GM12878 (cell line): ENCODE measurements at regions not wholly inside any gene's neighbourhood (a gene's known extent, or its start where the extent isn't known, plus 50 kb on each side); places are given as distances from the start of the nearest gene placed in this dataset.

Experiments used
- ATAC-seq: fragments of 200-7000 bp; cut with Tn5 transposase; 3 replicates; pipeline ENCODE4 v1.9.1; 2020; ENCODE audit warnings: mild to moderate bottlenecking, moderate library complexity
- BruUV-seq: library from RNA; stranded (reverse); fragments of 400-500 nt; replicated peaks from 2 replicates; lab custom pipeline; 2021; lab: Mats Ljungman, UMichigan
- CTCF ChIA-PET: fragments of 300-600 bp; sonication (Branson Sonifier 250); formaldehyde crosslinking; extraction: SDS; loops from one replicate; lab custom pipeline; 2021; ENCODE audit warnings: inconsistent platforms; lab: Yijun Ruan, JAX
- POLR2A ChIA-PET: fragments of 350-600 bp; formaldehyde crosslinking; extraction: SDS; loops from one replicate; lab custom pipeline; 2021; ENCODE audit warnings: inconsistent platforms; lab: Charles Lee
- RAD21 ChIA-PET: fragments of 300-600 bp; sonication (Branson Sonifier 250); formaldehyde crosslinking; loops from one replicate; lab custom pipeline; 2023; ENCODE audit warnings: antibody characterized with exemption; ENCODE audit not compliant: unreplicated experiment; lab: Charles Lee
- SMC1A ChIA-PET: fragments of 300-600 bp; sonication (Branson Sonifier 250); formaldehyde crosslinking; loops from one replicate; lab custom pipeline; 2023; ENCODE audit not compliant: unreplicated experiment, uncharacterized antibody; lab: Charles Lee
- DNase-seq: peaks from one replicate; pipeline ENCODE4 v3.0.0-alpha.2; 2011; ENCODE audit warnings: low read depth, low spot score
- FAIRE-seq: peaks from 3 replicates; lab custom pipeline; 2011; peaks lifted over from hg19 to GRCh38; lab: Jason Lieb, UNC
- H2AFZ ChIP-seq: 2 replicates; pipeline ENCODE4 v1.6.0; 2011; ENCODE audit warnings: low read depth, low read length, control low read depth; ENCODE audit not compliant: control insufficient read depth
- H3K27ac ChIP-seq: 2 replicates; pipeline ENCODE4 v1.5.1; 2011; ENCODE audit warnings: control low read depth; ENCODE audit not compliant: control insufficient read depth, insufficient read depth
- H3K27me3 ChIP-seq, 2 experiments: replicated peaks in 1 of 2; 2 replicates each; pipeline versions ENCODE4 v1.6.0 to v1.6.1; 2011; ENCODE audit warnings: low read length in 1 of 2; ENCODE audit not compliant: control insufficient read depth in 2 of 2, insufficient read depth in 2 of 2
- H3K36me3 ChIP-seq, 2 experiments: 2 replicates each; pipeline ENCODE4 v1.5.1; 2011; ENCODE audit warnings: low read length in 1 of 2; ENCODE audit not compliant: control insufficient read depth in 2 of 2, insufficient read depth in 2 of 2
- H3K4me1 ChIP-seq: 2 replicates; pipeline ENCODE4 v1.6.1; 2011; ENCODE audit warnings: mild to moderate bottlenecking, low read length, moderate library complexity, mixed read lengths; ENCODE audit not compliant: control insufficient read depth, insufficient read depth
- H3K4me2 ChIP-seq: 2 replicates; pipeline ENCODE4 v1.6.0; 2011; ENCODE audit warnings: control low read depth; ENCODE audit not compliant: control insufficient read depth, insufficient read depth
- H3K4me3 ChIP-seq: fragments of 200-600 bp; sonication (generic); 2 replicates; pipeline ENCODE4 v1.5.1; 2016
- H3K79me2 ChIP-seq: 2 replicates; pipeline ENCODE4 v1.6.0; 2011; ENCODE audit warnings: low read length; ENCODE audit not compliant: control insufficient read depth, insufficient read depth
- H3K9ac ChIP-seq: 2 replicates; pipeline ENCODE4 v1.8.0; 2011; ENCODE audit warnings: low read length, control low read depth, mixed read lengths; ENCODE audit not compliant: control insufficient read depth, insufficient read depth
- H3K9me3 ChIP-seq: replicated peaks from 3 replicates; pipeline ENCODE4 v1.5.1; 2011; ENCODE audit warnings: mild to moderate bottlenecking, low read length; ENCODE audit not compliant: control insufficient read depth, insufficient read depth
- H4K20me1 ChIP-seq: 2 replicates; pipeline ENCODE4 v1.6.0; 2011; ENCODE audit not compliant: control insufficient read depth, insufficient read depth
- ASH2L ChIP-seq: fragments of 300-600, 200-600 bp; sonication (generic); IDR thresholded peaks from 2 replicates; pipeline ENCODE4 v1.6.1; 2017; ENCODE audit warnings: low read depth, mild to moderate bottlenecking, borderline replicate concordance
- BACH1 ChIP-seq: fragments of 450-650 bp; IDR thresholded peaks from 2 replicates; pipeline ENCODE4 v1.6.1; 2017; ENCODE audit warnings: mild to moderate bottlenecking, borderline replicate concordance
- BCL11A ChIP-seq: IDR thresholded peaks from 2 replicates; pipeline ENCODE4 v1.6.1; 2011; ENCODE audit warnings: low read depth, low read length
- CBX3 ChIP-seq: fragments of 200-600 bp; sonication (generic); IDR thresholded peaks from 2 replicates; pipeline ENCODE4 v1.6.1; 2016; ENCODE audit warnings: low read depth, borderline replicate concordance
- KDM1A ChIP-seq: fragments of 200-600 bp; sonication (generic); IDR thresholded peaks from 2 replicates; pipeline ENCODE4 v1.6.1; 2016; ENCODE audit warnings: borderline replicate concordance
- MTA3 ChIP-seq: IDR thresholded peaks from 2 replicates; pipeline ENCODE4 v1.6.1; 2012; ENCODE audit warnings: low read length, inconsistent platforms, borderline replicate concordance
- MYC ChIP-seq: IDR thresholded peaks from 2 replicates; pipeline ENCODE4 v1.6.1; 2011; ENCODE audit warnings: mild to moderate bottlenecking, low read length, moderate library complexity, inconsistent platforms; ENCODE audit not compliant: insufficient read depth, insufficient replicate concordance, insufficient read length, severe bottlenecking
- NBN ChIP-seq: fragments of 450-650 bp; IDR thresholded peaks from 2 replicates; pipeline ENCODE4 v1.6.1; 2016
- PRDM15 ChIP-seq: fragments of 450-650 bp; formaldehyde crosslinking; IDR thresholded peaks from 2 replicates; pipeline ENCODE4 v1.4.0; 2020; ENCODE audit warnings: mild to moderate bottlenecking, moderate library complexity
- RAD21 ChIP-seq: IDR thresholded peaks from 2 replicates; pipeline ENCODE4 v1.6.1; 2011; ENCODE audit warnings: mild to moderate bottlenecking, low read depth, low read length, moderate library complexity; ENCODE audit not compliant: insufficient read depth
- SPI1 ChIP-seq: IDR thresholded peaks from 2 replicates; pipeline ENCODE4 v1.6.1; 2011; ENCODE audit warnings: low read depth, mild to moderate bottlenecking, low read length, moderate library complexity, borderline replicate concordance; ENCODE audit not compliant: insufficient read depth
- STAT1 ChIP-seq: fragments of 450-650 bp; conservative IDR thresholded peaks from 2 replicates; pipeline ENCODE4 v1.6.1; 2014; ENCODE audit warnings: antibody characterized with exemption, mild to moderate bottlenecking
- STAT3 ChIP-seq: IDR thresholded peaks from 2 replicates; pipeline ENCODE4 v1.6.1; 2011; ENCODE audit warnings: low read depth, low read length, improper control_type of control experiment
- TCF3 ChIP-seq: IDR thresholded peaks from 2 replicates; pipeline ENCODE4 v1.6.1; 2012; ENCODE audit warnings: low read depth, mild to moderate bottlenecking, low read length, borderline replicate concordance; ENCODE audit not compliant: insufficient read depth
- ZNF24 ChIP-seq: fragments of 450-650 bp; IDR thresholded peaks from 2 replicates; pipeline ENCODE4 v1.6.1; 2017; ENCODE audit warnings: antibody characterized with exemption, mild to moderate bottlenecking
- WGBS: methylation state at CpG from one replicate; pipeline ENCODE4 v1.1.6; 2016; ENCODE audit warnings: low lambda C conversion rate; ENCODE audit not compliant: insufficient replicate concordance, insufficient coverage; ENCODE audit errors: missing lambda C conversion rate; 5-methylcytosine and 5-hydroxymethylcytosine counted together
- in situ Hi-C: fragments of 300-500 bp; cut with MboI; formaldehyde crosslinking; loops from 9 replicates; pipeline ENCODE4 v1.14.3; 2018; ENCODE audit warnings: mixed read lengths
- intact Hi-C: fragments of 100-400 bp; cut with micrococcal nuclease; formaldehyde crosslinking; loops from one replicate; pipeline ENCODE4 v1.14.2; 2022; ENCODE audit not compliant: unreplicated experiment

- ChIA-PET RAD21 (no interaction called here), POLR2A (no interaction called here), CTCF (interaction anchor here (0.7 kb wide), 1 partner anchor 181 kb away, joined by 3 read pairs; no protein-coding TSS in a partner anchor), SMC1A (no interaction called here)
- Histone ChIP-seq H2AFZ (no peak overlapping the region), H3K27ac (no peak overlapping the region), H3K9me3 (no peaks in the 10 kb centered on the region), H4K20me1 (no peaks in the 10 kb centered on the region), H3K9ac (no peak overlapping the region), H3K79me2 (no peaks in the 10 kb centered on the region), H3K36me3 (no peaks in the 10 kb centered on the region), H3K4me3 (no peak overlapping the region), H3K4me1 (no peaks in the 10 kb centered on the region), H3K4me2 (no peak overlapping the region), H3K27me3 (no peaks in the 10 kb centered on the region)
- no TSS peak for BruUV-seq
- ATAC-seq (no peak), FAIRE-seq (no peak), DNase-seq (no peak)
- 43% methylated on average over 13 of the region's 13 CpGs for WGBS
- in situ Hi-C loops (no loop called here), intact Hi-C loops (no loop called here)
- no peak for TF ChIP-seq STAT1
Measured at GRCh38 chr18:78701771-78702396, 277.7 kb upstream of the SALL3 start.

GRCh38 chr18:78703291-78703690 is 276.3 kb upstream of the SALL3 start:
- BruUV-seq, result no TSS peak
- H3K27ac ChIP-seq, result no peak overlapping the region
- H3K36me3 ChIP-seq, result no peaks in the 10 kb centered on the region
- no peaks in the 10 kb centered on the region for H3K4me1 ChIP-seq
- no peak overlapping the region for H2AFZ ChIP-seq
- no peaks in the 10 kb centered on the region for H3K79me2 ChIP-seq
- SMC1A ChIA-PET, result no interaction called here
- CTCF ChIA-PET, result no interaction called here
- no peak overlapping the region for H3K4me2 ChIP-seq
- ATAC-seq (no peak), DNase-seq (no peak), FAIRE-seq (no peak)
- no peak for TF ChIP-seq MTA3
- no peak for TF ChIP-seq CBX3
- no peak for TF ChIP-seq BACH1
- TF ChIP-seq ZNF24, result no peak
- TF ChIP-seq BCL11A, result no peak
- TF ChIP-seq SPI1, result no peak
- TF ChIP-seq MYC, result no peak
- TF ChIP-seq KDM1A, result no peak
- TF ChIP-seq NBN, result no peak
- TF ChIP-seq RAD21, result no peak
- no peak for TF ChIP-seq STAT3
- TF ChIP-seq PRDM15 (CRISPR knock-in tag), result no peak
- TF ChIP-seq TCF3, result no peak
- no peak for TF ChIP-seq ASH2L
- no peak overlapping the region for H3K4me3 ChIP-seq
- H3K27me3 ChIP-seq, result no peaks in the 10 kb centered on the region
- in situ Hi-C loops, result no loop called here
- RAD21 ChIA-PET, result no interaction called here
- H4K20me1 ChIP-seq, result no peaks in the 10 kb centered on the region
- 82% methylated on average over 25 of the region's 26 CpGs for WGBS
- intact Hi-C loops, result no loop called here
- POLR2A ChIA-PET, result no interaction called here
- no peak overlapping the region for H3K9ac ChIP-seq
- H3K9me3 ChIP-seq, result no peaks in the 10 kb centered on the region
